ENCODE measurements at regions not wholly inside any gene's neighbourhood (a gene's known extent, or its start where the extent isn't known, plus 50 kb on each side); places are given as distances from the start of the nearest gene placed in this dataset.
A peak's percentile ranks its signal among the peaks of the same experiment; 100 is the strongest.
"Not testable (repeated sequence)": the region's sequence is repeated elsewhere in the genome, so short reads cannot be mapped to it uniquely, and the experiment has no call there.

DNA sequence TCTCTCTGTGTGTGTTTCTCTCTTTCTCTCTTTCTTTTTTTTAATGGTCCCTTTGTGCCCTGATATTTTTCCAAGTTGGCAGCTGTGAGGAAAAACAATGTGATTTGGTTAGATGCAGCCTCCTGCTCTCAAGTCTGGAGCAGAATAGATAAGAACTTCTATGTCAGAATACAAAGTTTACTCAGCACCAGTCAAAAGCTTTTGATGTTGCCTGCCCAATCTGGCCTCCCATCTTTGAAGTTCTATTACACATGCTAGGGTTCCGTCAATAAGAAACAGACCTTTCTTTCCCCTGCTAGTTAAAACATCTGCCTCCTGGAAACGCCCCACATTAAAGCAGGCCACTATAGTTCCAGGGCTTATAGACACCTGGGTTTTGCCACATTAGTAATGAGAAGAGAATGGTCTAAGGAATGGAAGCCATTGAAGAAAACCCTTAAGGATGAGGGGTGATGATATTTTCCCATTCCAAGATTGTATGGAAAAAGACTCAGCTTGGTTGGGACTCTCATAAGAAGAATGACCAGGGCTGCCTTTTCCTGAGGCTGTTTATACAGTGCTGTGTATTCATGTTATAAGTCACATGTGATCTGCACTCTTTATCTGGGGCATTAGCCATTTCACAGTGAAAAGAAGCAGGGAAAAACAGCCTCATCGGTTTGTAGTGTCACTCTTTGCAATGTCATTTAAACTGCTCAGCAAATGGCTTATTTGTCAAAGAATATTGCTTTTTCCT lies 414.7 kb upstream of the PROX1 start:
- no peak for DNase-seq (ENCODE audit: low read depth in 3 of 3, low spot score in 2 of 3)

DNA sequence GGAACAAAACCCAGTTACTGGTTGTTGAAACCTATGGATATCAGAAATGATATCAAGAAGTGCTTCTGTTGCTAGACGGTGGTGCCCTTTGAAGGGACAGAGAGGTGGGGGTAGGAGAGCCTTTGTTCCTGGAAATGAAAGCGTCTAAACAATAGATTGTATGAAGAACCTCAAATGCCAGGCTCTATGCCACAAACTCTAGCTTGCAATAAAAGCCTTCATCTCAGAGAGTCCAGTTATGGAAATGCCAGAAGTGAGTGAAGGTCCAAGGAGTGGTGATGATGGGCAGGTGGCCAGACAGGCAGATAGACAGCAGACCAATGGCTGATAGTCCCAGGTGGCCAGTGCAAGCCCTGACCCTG lies 414.1 kb upstream of the PROX1 start:
- no peak for DNase-seq (ENCODE audit: low read depth in 3 of 3, low spot score in 2 of 3)

DNA sequence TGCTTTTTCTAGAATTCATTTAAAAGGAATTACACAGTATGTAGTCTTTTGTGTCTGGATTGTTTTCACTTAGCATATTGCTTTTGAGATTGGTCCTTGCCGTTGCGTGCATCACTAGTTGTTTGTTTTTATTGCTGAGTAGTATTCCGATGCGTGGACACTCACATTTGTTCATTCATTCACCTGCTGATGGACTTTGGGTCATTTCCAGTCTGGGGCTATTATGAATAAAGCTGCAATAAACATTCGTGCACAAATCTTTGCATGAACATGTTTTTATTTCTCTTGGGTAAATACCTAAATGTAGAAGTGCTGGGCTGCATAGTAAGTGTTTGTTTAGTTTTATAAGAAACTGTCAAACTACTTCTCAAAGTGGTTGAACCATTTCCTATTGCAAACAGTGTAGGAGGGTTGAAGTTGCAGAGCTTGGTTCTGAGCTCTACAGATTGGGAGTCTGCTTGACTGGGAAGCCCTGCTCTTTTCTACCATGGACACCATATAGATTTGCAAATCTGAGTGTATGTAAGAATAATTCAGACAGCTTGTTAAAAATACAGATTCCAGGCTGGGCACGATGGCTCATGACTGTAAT lies 404.7 kb upstream of the PROX1 start:
- no peak for DNase-seq (ENCODE audit: low read depth in 3 of 3, low spot score in 2 of 3)

DNA sequence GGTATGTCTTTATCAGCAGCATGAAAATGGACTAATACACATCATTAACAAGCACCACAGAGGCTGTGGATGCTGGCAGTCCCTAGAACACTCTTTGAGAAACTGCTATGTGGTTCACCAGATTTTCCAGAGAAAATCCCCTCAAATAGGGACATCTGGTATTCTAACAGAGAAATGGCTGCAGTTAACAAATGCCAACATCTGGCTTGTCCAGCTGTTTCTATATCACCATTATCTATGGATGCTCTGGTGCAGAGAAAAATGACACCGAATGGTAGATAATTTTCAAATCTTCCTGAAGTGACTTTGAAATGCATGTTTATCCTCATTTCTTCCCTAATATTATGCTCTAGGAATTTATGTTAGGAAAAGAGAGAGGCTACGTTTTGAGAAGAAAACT lies 403.5 kb upstream of the PROX1 start:
- no peak for DNase-seq (ENCODE audit: low read depth in 3 of 3, low spot score in 2 of 3)

DNA sequence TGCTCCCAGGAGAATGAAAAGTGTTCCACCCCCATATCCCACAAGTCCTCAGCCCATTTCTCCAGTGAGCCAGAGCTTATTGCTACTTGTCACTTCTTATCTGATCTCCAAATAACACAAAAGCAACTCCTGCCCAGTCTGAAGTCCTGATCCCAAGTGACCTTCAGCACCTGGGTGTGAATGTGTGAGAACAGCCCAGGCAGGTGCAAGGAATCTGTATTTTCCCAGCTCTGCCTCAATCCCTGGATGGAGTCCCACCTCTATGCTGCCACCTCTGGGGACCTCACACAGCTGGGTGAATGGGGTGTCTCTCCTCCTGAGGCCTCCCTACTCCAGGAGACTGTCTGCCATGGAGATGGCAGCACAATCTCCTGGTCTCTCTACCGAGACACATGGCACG lies 402.4 kb upstream of the PROX1 start:
- DNase-seq (ENCODE audit: low read depth in 3 of 3, low spot score in 2 of 3) = no peak

DNA sequence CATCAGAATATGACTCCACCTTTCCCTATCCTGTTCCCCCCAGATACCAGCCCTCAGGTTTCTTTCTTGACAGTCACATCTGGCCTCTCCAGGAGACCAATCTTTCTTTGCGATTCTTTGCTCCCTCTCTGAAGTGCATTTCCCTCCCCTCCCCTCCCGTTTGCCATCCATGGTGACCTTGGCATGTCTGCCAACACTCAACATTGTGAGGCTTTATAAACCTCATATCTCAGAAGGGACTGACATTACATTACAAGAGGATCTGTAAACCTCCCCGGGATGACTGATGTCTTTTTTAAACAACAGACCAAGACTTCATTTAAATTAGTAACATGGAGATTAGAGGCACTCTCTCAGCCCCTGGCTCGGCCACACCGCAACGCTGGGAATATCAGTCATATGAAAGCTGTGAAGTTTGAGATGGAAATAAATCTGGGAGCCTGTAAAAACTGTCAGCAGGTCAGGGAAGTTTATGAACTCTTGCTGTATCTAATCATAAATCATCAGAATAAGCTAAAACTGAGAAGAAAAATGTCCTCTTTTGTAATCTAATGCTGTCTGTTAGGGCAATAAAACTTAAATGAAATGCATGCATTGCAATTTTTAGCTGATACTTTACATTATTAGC lies 401.7 kb upstream of the PROX1 start:
- peak in 1 of 3 donors; percentile 8 for DNase-seq (ENCODE audit: low read depth in 3 of 3, low spot score in 2 of 3)

DNA sequence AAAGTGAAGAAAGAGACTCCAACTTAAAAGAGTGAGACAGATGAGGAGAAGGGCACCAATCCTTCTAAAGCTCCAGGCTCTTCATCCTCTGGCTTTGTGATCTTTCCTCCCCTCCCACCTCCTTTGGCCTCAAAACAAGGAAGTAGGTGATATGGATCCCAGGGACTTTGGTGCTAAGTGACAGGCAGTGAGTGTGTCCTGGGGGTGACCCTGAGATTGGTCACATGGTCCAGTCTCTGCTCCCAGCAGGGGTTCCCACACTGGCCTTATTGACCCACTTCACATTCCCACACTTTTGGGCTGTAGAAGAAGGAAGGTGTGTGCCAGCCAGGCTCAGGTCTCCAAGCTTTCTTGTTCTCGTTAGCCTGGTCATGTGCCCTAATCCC lies 401.2 kb upstream of the PROX1 start:
- DNase-seq (ENCODE audit: low read depth in 3 of 3, low spot score in 2 of 3) = no peak

DNA sequence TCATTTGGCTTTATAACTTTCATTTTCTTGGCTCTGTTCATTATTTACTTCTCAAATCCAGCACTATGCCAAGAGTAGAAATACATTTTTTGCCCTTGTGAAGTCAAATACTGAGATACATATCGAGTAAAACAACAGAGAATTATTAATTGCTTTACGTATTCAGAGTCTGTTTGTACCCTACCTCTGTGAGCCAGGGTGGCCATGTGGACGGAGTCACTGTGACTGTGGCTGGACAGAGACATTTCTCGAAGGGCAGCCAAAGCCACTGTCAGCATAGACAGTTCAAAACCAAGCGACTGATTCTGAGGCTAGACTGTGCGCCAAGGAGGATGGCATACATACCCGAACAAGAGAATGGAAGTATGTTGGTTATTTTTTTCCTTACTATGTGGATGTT lies 391.0 kb upstream of the PROX1 start:
- no peak for DNase-seq (ENCODE audit: low read depth in 3 of 3, low spot score in 2 of 3)

DNA sequence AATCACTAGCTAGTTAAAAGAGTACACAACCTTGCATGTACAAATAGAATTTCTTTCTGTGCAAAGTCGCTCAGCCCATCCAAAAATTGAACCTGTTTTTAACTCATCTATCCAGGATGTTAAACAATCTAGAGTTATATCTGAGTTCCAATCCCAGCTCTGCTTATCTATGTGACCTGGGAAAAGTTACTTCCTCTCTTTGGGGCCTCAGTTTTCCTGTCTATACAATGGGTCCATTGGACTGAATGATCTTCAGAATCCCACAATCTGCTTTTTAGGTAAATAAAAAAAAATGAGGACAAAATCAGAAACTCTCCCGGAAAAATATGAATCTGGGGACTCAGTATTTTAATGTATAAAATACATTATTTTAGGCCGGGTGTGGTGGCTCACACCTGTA lies 389.5 kb upstream of the PROX1 start:
- DNase-seq (ENCODE audit: low read depth in 3 of 3, low spot score in 2 of 3) = no peak

DNA sequence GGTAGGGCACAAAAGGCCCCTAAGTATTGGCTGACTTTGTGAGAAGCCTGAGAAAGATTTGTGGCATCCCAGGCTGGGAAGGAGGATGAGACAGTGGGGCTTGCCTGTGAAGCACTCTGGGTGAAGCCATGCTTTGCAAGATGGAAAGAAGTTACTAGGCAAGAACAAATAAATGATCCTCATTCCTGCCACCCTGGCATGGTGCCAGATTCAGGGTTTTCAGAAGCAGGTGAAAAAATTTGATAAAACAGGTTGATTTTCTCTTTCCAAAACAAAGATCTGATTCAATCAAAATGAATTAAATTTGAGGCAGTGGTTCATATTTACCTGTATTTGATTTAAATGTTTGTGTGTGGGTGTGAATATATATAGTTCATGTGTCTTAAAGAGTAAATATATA lies 386.9 kb upstream of the PROX1 start:
- DNase-seq (ENCODE audit: low read depth in 3 of 3, low spot score in 2 of 3) = no peak

DNA sequence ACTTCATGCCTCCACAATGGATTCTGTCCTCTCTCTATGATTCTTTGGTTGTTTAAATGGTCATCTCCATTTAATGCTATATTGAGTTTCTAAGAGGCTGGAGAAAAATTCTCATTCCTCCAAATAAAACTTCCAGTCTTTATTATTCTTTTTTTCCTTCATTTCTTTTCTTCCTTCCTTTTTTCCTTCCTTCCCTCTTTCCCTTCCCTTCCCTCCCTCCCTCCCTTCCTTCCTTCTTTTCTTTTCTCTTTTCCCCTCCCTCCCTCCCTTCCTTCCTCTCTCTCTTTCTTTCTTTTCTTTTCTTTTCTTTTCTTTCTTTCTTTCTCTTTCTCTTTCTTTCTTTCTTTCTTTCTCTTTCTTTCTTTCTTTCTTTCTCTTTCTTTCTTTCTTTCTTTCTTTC lies 386.1 kb upstream of the PROX1 start:
- DNase-seq (ENCODE audit: low read depth in 3 of 3, low spot score in 2 of 3) = not testable (repeated sequence)

DNA sequence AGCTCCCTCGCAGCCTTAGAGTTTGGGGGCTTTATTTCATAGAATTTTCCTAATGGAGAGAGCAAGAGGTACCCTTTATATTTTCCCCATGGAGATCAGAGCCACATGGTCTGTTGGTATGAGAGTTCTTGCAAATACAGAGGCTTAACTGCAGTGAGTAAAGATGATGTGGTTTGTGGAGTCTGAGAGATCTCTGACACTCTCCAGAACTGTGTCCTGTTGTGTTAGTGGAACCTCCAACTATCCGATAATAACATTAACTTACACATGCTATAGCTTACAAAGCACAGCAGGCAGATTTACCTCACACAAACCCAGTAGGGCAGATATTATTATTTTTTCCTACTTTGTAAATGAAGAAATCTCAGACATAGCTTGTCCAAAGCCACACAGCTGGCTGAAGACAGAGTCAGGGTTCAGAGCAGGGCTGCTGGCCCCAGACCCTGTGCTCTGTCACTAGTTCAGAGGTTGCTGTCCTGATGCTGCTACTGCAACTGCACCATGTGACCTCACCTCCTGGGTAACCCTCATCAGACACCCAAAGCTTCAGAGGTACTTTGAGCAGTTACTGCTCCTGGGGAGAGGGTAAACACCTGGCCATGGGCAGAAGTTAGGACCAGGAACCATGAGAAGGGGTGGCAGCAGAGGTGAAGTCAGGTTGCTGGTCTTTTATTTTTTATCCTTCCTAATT lies 384.8 kb upstream of the PROX1 start:
- DNase-seq (ENCODE audit: low read depth in 3 of 3, low spot score in 2 of 3) = no peak

DNA sequence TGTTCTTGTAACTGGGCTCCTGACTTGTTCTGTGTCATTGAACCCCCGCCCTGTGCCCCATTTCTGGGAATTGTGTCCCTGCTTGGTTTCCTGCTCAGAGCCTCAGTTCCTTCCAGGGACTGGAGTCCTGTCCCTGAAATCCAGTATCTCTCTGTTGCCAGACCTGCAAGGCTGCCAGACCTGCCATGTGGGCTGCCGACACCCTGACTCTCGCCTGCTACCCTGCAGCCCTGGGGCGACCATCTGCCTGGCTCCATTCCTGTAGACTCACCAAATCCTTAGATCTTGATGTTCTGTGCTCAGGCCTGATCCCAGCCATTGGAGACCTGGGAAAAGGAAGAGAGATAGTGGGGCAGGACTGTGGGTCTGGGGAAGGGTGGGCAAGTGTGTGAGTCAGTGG lies 383.3 kb upstream of the PROX1 start:
- no peak for DNase-seq (ENCODE audit: low read depth in 3 of 3, low spot score in 2 of 3)

DNA sequence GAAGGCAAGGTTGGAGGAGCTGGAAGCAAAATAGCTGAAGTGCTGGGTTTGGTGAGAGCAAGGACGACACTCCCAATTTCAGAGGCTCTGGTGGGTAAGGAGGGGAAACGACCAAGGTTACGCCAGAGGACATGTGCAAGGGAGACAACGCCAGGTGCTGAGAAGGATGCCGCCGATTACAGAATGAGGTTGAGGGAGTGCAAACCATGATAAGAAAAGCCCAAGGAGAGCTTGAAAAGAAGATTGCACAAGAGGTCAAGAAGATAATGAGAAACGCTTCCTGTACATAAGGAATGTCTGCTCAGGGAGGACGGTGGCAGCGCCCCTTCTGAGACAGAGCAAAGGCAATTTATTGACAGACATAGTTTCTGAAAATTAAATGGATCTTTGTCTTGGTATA lies 382.0 kb upstream of the PROX1 start:
- no peak for DNase-seq (ENCODE audit: low read depth in 3 of 3, low spot score in 2 of 3)

DNA sequence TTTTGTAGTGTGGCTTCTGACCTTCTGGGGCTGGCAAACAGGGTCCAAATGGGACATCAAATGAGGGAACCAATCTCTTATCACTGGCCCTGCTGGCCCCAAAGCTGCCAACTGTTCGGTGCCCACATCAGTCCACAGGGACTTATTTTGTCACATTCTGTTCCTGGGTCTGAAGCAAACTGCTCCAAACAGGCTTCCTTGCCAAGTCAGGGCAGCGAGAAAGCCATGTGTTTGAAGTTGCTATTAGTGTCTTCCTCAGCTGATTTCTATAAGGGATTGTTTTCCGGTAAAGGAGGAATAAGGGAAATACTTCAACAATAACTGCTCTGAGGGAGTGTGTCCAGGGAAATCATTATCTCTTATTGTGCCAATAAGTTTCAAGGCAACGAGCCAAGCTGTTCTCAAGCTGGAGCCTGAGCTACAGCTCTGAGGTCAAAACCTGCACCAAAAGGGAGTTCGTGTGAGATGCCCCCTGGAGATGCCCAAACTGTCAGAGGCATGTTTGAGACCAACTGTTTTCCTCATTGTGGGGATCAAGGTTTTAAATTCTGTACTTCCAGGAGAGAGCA lies 381.4 kb upstream of the PROX1 start:
- DNase-seq (ENCODE audit: low read depth in 3 of 3, low spot score in 2 of 3) = no peak

DNA sequence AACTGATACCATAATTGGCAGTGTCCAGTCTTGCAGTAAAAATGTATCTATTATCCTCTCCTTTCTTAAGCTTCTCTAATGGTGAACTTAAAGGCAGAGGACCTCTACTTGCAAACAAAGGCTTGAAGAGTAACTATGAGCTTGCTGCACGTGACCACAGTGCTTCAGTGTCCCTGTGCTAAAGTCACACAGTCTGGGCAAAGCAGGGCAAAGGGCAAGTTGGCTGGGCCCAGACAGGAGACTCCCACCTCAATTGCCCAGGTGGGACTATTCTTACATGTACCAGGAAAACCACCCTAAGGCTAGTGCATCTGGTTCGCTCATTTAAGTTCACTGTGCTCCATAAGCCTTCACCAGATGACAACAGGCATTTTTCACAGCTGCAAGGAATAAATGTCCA lies 374.2 kb upstream of the PROX1 start:
- DNase-seq (ENCODE audit: low read depth in 3 of 3, low spot score in 2 of 3) = no peak

DNA sequence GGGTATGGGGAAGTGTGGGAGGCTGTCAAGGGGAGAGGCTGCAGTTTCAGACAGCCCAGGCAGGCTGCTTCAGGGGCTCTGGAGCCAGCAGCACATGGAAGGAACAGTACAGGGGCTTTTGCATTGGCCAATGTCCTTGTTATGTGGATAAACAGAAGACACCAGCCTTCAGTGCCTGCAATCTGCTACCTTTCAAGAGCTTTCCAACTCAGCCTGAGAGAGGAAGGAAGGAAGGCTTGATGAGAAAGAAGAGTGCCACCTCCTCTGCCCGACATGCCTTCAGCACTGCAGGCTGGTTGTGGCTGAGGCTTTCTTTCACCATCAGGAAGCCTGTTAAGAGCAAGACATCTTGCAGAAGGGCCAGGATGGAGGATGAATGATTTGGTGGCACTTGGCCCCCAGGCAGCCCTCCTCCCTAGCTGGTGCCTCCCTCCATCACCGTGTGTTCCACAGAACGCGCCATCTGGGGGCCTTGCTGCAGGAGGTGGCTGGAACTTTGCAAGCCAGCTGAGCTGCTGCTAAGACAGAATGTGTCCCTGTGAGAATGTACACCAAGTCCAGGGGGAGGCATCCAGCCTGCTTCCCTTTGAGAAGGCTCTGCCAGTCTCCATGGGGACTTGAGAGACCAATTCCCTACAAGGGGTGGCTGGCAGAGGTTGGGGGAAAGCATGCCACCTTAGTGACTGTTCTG lies 372.4 kb upstream of the PROX1 start:
- DNase-seq (ENCODE audit: low read depth in 3 of 3, low spot score in 2 of 3) = no peak

DNA sequence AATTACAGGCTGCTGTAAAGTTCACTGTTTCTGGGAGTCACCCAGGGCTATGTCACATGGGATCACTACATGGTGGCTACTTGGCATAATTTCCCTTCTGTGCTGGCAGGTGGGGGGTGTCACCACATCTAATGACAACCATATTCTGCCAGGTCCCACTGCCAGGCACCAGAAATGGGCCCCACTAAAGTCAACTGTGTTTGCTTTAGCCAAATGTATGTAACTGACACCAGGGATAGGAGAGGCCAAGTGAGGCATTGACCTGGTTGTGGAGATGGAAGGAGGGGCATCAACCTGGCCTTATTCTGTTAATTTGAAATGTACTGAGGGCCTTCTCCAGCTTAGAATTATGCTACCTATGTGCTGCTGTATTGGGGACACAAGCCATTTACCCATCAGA lies 370.6 kb upstream of the PROX1 start:
- no peak for DNase-seq (ENCODE audit: low read depth in 3 of 3, low spot score in 2 of 3)

DNA sequence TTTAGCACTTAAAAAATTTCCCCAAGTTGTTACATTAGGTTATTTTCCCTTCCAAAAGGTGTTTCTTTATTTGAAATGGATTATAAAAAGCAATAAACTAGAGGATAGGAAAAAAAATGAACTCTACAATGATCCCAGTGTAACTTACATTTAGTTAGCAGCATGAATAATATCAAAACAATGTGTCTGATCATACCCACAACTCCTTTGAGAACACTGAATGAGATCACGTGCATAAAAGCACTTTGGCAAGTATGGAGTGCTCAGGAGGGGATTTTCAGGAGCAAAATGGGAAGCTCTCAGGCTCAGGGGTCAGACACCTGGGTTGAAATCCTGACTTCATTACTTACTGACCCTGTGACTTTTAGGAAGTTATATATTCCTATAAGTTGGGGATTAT lies 369.7 kb upstream of the PROX1 start:
- no peak for DNase-seq (ENCODE audit: low read depth in 3 of 3, low spot score in 2 of 3)

DNA sequence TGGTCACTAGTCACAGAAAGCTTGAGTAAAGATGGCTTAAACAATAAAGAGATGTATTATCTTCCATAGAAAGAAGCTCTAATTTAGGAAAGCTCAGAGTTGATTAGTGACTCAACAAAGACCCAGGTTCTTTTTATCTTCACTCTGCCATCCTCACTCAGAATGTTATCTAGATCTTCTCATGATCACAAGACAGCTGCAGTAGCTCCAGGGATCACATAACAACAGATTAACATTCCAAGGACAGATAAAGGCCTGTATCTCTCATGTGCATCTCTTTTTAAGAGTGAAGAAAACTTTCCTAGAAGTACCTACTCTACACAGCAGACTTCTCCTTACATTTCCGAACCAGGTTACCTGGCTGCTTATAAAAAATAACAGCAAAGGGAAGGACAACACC lies 368.7 kb upstream of the PROX1 start:
- no peak for DNase-seq (ENCODE audit: low read depth in 3 of 3, low spot score in 2 of 3)

DNA sequence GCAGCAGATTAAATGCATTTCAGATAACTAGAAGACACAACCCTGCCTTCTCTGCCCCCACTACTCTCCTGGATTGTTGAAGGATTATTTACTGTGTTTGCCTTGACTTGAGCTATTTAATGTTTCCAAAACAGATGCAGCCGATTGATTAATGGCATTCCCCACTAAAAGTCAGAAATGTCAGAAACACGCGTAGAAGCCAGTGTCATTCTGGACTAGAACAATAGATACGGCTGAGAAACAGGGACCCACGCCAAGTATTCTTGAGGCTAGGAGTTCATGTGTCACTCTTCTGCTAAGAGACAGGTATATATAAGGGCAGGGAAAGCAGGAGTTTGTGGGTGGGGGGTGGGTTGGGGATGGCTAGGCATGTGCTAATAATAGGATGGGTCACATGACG lies 366.7 kb upstream of the PROX1 start:
- no peak for DNase-seq (ENCODE audit: low read depth in 3 of 3, low spot score in 2 of 3)

Data from right renal cortex interstitium (tissue), 3 donors.